ENCODE measurements at regions not wholly inside any gene's neighbourhood (a gene's known extent, or its start where the extent isn't known, plus 50 kb on each side); places are given as distances from the start of the nearest gene placed in this dataset.

- Histone ChIP-seq H3K27me3 (no peaks in the 10 kb centered on the region), H4K20me1 (ENCODE audit: low read depth) (no peaks in the 10 kb centered on the region), H3K4me3 (no peak overlapping the region), H3K27ac (no peak overlapping the region), H3F3A (ENCODE audit: low read depth) (no peaks in the 10 kb centered on the region), H3K36me3 (no peaks in the 10 kb centered on the region), H3K4me1 (peaks cover 6% of the 10 kb centered on the region), H3K9me3 (ENCODE audit: low read depth) (no peaks in the 10 kb centered on the region), H3K79me2 (ENCODE audit: low read depth) (no peaks in the 10 kb centered on the region), H3K9ac (no peak overlapping the region), H2AFZ (replicated peaks) (no peak overlapping the region), H3K4me2 (no peak overlapping the region)
- Mint-ChIP-seq H3K36me3 (no peaks in the 10 kb centered on the region), H3K27ac (no peak overlapping the region), H3K9me3 (peaks cover 2% of the 10 kb centered on the region), H3K27me3 (ENCODE audit: insufficient read depth, low read depth) (peaks cover 2% of the 10 kb centered on the region), H3K4me3 (no peak overlapping the region), H3K4me1 (peaks cover 41% of the 10 kb centered on the region)
- DNase-seq (ENCODE audit: low spot score), result no peak
- TF ChIP-seq EZH2phosphoT487 (IDR thresholded peaks at IDR 0.05) (no peak), EZH2 (IDR thresholded peaks at IDR 0.05) (no peak), CTCF (IDR thresholded peaks at IDR 0.05) (no peak)
Observed at GRCh38 chr14:61928300-61928699, 166.1 kb downstream of the SNAPC1 start.

GRCh38 chr14:61928701-61929100 is 166.5 kb downstream of the SNAPC1 start:
- Mint-ChIP-seq H3K4me1 (peaks cover 43% of the 10 kb centered on the region), H3K36me3 (no peaks in the 10 kb centered on the region), H3K9me3 (peaks cover 2% of the 10 kb centered on the region), H3K4me3 (no peak overlapping the region), H3K27ac (no peak overlapping the region), H3K27me3 (ENCODE audit: insufficient read depth, low read depth) (peaks cover 2% of the 10 kb centered on the region)
- Histone ChIP-seq H3K4me1 (peaks cover 9% of the 10 kb centered on the region), H3K4me3 (no peak overlapping the region), H3K36me3 (no peaks in the 10 kb centered on the region), H3K9ac (no peak overlapping the region), H4K20me1 (ENCODE audit: low read depth) (no peaks in the 10 kb centered on the region), H3K27ac (no peak overlapping the region), H3K4me2 (no peak overlapping the region), H2AFZ (replicated peaks) (no peak overlapping the region), H3K79me2 (ENCODE audit: low read depth) (no peaks in the 10 kb centered on the region), H3K9me3 (ENCODE audit: low read depth) (no peaks in the 10 kb centered on the region), H3F3A (ENCODE audit: low read depth) (no peaks in the 10 kb centered on the region), H3K27me3 (no peaks in the 10 kb centered on the region)
- no peak for TF ChIP-seq CTCF (IDR thresholded peaks at IDR 0.05)
- no peak for DNase-seq (ENCODE audit: low spot score)

- Histone ChIP-seq H3K4me1 (peaks cover 9% of the 10 kb centered on the region), H3K4me2 (no peak overlapping the region), H3K36me3 (no peaks in the 10 kb centered on the region), H3K4me3 (no peak overlapping the region), H4K20me1 (ENCODE audit: low read depth) (no peaks in the 10 kb centered on the region), H3K27me3 (no peaks in the 10 kb centered on the region), H3K9ac (no peak overlapping the region), H3F3A (ENCODE audit: low read depth) (no peaks in the 10 kb centered on the region), H3K79me2 (ENCODE audit: low read depth) (no peaks in the 10 kb centered on the region), H2AFZ (replicated peaks) (no peak overlapping the region), H3K27ac (no peak overlapping the region), H3K9me3 (ENCODE audit: low read depth) (no peaks in the 10 kb centered on the region)
- peaks cover 2% of the 10 kb centered on the region for H3K27me3 Mint-ChIP-seq (ENCODE audit: insufficient read depth, low read depth)
- no peak for DNase-seq (ENCODE audit: low spot score)
- H3K4me1 Mint-ChIP-seq, result peaks cover 43% of the 10 kb centered on the region
- H3K27ac Mint-ChIP-seq, result no peak overlapping the region
- H3K9me3 Mint-ChIP-seq, result peaks cover 2% of the 10 kb centered on the region
- no peaks in the 10 kb centered on the region for H3K36me3 Mint-ChIP-seq
- no peak overlapping the region for H3K4me3 Mint-ChIP-seq
- TF ChIP-seq EZH2 (IDR thresholded peaks at IDR 0.05) (no peak), CTCF (IDR thresholded peaks at IDR 0.05) (no peak), EZH2phosphoT487 (IDR thresholded peaks at IDR 0.05) (no peak)
Observed at GRCh38 chr14:61929651-61930050, 167.4 kb downstream of the SNAPC1 start.

Data from neural progenitor cell (in vitro differentiated cells).